Activated CD8-positive, alpha-beta memory T cell treated with anti-CD3 and anti-CD28 coated beads for 24 hours (primary cell): ENCODE measurements at regions not wholly inside any gene's neighbourhood (a gene's known extent, or its start where the extent isn't known, plus 50 kb on each side); places are given as distances from the start of the nearest gene placed in this dataset.
"Not testable (repeated sequence)": the region's sequence is repeated elsewhere in the genome, so short reads cannot be mapped to it uniquely, and the experiment has no call there.

ENCODE experiments used
- DNase-seq: peaks from one replicate; pipeline ENCODE4 v3.0.0-alpha.2; 2020

- no peak for DNase-seq
Measured at GRCh38 chr10:2887391-2888070, 179.8 kb upstream of the PFKP start.

- no peak for DNase-seq
Measured at GRCh38 chr10:2886662-2887061, 180.7 kb upstream of the PFKP start.

GRCh38 chr10:2885288-2886278 is 181.8 kb upstream of the PFKP start:
- DNase-seq, result no peak

GRCh38 chr10:2883983-2884540 is 183.3 kb upstream of the PFKP start:
- DNase-seq, result not testable (repeated sequence)

GRCh38 chr10:2883238-2883637 is 184.1 kb upstream of the PFKP start:
- DNase-seq, result no peak

- DNase-seq, result no peak
Measured at GRCh38 chr10:2882628-2883027, 184.7 kb upstream of the PFKP start.

GRCh38 chr10:2881720-2882620 is 185.4 kb upstream of the PFKP start:
- DNase-seq, result no peak

GRCh38 chr10:2880050-2880449 is 187.3 kb upstream of the PFKP start:
- DNase-seq, result not testable (repeated sequence)

- no peak for DNase-seq
Measured at GRCh38 chr10:2878818-2879217, 188.5 kb upstream of the PFKP start.

- DNase-seq, result no peak
Measured at GRCh38 chr10:2876032-2876431, 191.3 kb upstream of the PFKP start.

- DNase-seq, result no peak
Measured at GRCh38 chr10:2874963-2875362, 192.4 kb upstream of the PFKP start.

- DNase-seq, result no peak
Measured at GRCh38 chr10:2873769-2874168, 193.6 kb upstream of the PFKP start.

- DNase-seq, result no peak
Measured at GRCh38 chr10:2871673-2872219, 195.6 kb upstream of the PFKP start.

GRCh38 chr10:2870654-2871053 is 196.7 kb upstream of the PFKP start:
- DNase-seq, result no peak

- DNase-seq, result no peak
Measured at GRCh38 chr10:2867788-2868299, 199.5 kb upstream of the PFKP start.

- no peak for DNase-seq
Measured at GRCh38 chr10:2866569-2866968, 200.8 kb upstream of the PFKP start.

GRCh38 chr10:2861632-2862210 is 205.6 kb upstream of the PFKP start:
- DNase-seq, result no peak

GRCh38 chr10:2858452-2858851 is 208.9 kb upstream of the PFKP start:
- DNase-seq, result no peak

GRCh38 chr10:2856598-2856997 is 210.8 kb upstream of the PFKP start:
- no peak for DNase-seq

- no peak for DNase-seq
Measured at GRCh38 chr10:2852574-2853323, 214.6 kb upstream of the PFKP start.

- no peak for DNase-seq
Measured at GRCh38 chr10:2851566-2851965, 215.8 kb upstream of the PFKP start.
